T-helper 2 cell treated with Interferon-gamma antibody and Interleukin-4, amounts not matched to agents 5 μg/mL and 100 μg/mL, for 36 hours (primary cell): ENCODE measurements at regions not wholly inside any gene's neighbourhood (a gene's known extent, or its start where the extent isn't known, plus 50 kb on each side); places are given as distances from the start of the nearest gene placed in this dataset.

Experiments
- DNase-seq: peaks from one replicate; pipeline ENCODE4 v3.0.0; 2021; ENCODE audit warnings: low spot score
- H3K27ac Mint-ChIP-seq: one replicate; pipeline ENCODE4 v1.8.0; 2021; ENCODE audit warnings: mild to moderate bottlenecking, mixed read lengths
- H3K27me3 Mint-ChIP-seq: one replicate; pipeline ENCODE4 v1.8.0; 2021; ENCODE audit warnings: low read depth, mixed read lengths
- H3K36me3 Mint-ChIP-seq: one replicate; pipeline ENCODE4 v1.8.0; 2021; ENCODE audit warnings: low read depth, mixed read lengths
- H3K4me1 Mint-ChIP-seq: one replicate; pipeline ENCODE4 v1.8.0; 2021; ENCODE audit warnings: low read depth, mixed read lengths
- H3K4me3 Mint-ChIP-seq: one replicate; pipeline ENCODE4 v1.8.0; 2022; ENCODE audit warnings: mild to moderate bottlenecking, moderate library complexity, mixed read lengths
- H3K9me3 Mint-ChIP-seq: one replicate; pipeline ENCODE4 v1.8.0; 2021; ENCODE audit warnings: mixed read lengths

DNA sequence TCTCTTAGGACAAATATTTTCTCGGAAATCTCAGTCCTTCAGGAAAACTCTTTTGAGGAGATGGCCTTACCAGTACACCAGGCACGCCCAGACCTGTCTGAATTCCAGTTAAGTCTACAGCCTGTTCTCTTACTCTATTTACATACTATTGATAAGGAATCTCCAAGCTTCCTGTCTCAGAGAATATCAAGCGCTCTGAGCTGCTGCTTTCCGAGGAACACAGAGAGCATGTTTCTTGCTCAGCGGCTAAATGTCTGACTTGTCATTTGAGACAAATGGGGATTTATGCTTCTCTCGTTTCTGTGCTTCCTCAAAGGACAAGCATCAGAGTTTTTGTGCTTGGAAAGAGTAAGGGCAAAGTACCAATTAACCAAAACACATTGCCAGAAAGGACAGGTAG lies 112.4 kb upstream of the CCDC54 start:
- Mint-ChIP-seq H3K27me3 (peaks cover 8% of the 10 kb centered on the region), H3K36me3 (no peaks in the 10 kb centered on the region), H3K4me3 (no peak overlapping the region), H3K27ac (no peak overlapping the region), H3K9me3 (no peaks in the 10 kb centered on the region), H3K4me1 (peaks cover 11% of the 10 kb centered on the region)
- DNase-seq, result no peak

DNA sequence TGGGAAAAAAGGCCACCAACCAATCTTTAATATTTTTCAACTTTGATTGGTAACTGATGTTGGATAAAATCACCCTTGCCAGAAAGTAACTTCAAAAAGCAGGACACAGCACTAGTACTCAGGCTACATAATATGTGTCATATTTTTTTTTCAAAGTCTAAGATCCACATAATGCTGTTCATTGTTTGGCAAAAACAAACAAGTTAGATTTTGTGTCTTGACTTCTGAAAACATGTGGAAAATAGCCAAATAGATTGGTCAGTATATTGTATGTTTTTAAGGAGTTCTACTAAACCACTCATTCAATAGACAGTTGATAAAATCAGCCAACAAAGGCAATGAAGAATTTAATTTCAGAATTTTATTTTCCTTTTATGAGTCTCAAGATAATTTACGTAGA lies 111.7 kb upstream of the CCDC54 start:
- Mint-ChIP-seq H3K36me3 (no peaks in the 10 kb centered on the region), H3K27ac (no peak overlapping the region), H3K9me3 (no peaks in the 10 kb centered on the region), H3K27me3 (peaks cover 11% of the 10 kb centered on the region), H3K4me3 (no peak overlapping the region), H3K4me1 (peaks cover 11% of the 10 kb centered on the region)
- no peak for DNase-seq

DNA sequence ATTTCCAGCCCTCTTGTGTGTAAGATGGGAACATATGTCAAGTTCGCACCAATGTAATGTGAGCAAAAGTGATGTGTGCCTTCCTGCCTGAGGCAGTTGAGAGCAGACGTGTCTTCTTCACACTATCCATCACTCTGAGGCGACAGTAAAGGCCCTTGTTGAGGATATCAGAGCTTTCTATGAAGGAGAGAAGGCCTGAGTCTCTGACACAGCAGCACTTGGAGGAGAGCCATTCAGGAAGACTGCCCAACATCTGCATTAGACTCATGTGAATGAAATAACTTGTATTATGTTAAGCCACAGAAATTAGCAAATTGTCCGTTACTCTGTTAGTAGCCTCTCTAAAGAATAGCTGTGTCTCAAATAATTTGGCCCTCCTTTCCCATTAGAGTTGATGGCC lies 108.8 kb upstream of the CCDC54 start:
- Mint-ChIP-seq H3K36me3 (no peaks in the 10 kb centered on the region), H3K4me1 (peaks cover 7% of the 10 kb centered on the region), H3K27me3 (peaks cover 16% of the 10 kb centered on the region), H3K4me3 (no peak overlapping the region), H3K27ac (no peak overlapping the region), H3K9me3 (no peaks in the 10 kb centered on the region)
- no peak for DNase-seq

DNA sequence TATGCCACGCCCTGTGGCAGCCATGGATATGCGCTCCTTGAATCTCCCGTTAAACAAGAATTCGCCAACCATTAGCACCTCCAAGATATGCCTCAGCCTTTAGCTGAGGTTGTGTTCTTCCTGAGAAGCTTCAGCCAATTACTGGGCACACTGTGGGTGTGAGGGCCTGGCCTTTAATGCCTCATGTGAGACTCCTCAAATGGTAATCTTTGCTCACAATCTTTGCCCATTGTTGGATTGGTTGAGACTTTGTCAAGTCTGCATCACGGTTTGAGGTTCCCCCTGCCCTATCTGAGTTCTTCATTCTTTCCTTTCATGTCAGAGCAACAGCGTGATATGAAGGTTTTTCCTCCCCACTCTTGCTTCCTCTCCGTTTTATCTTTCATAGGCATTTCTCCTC lies 108.1 kb upstream of the CCDC54 start:
- Mint-ChIP-seq H3K36me3 (no peaks in the 10 kb centered on the region), H3K4me1 (peaks cover 4% of the 10 kb centered on the region), H3K9me3 (no peaks in the 10 kb centered on the region), H3K27ac (no peak overlapping the region), H3K4me3 (no peak overlapping the region), H3K27me3 (peaks cover 16% of the 10 kb centered on the region)
- DNase-seq, result no peak

DNA sequence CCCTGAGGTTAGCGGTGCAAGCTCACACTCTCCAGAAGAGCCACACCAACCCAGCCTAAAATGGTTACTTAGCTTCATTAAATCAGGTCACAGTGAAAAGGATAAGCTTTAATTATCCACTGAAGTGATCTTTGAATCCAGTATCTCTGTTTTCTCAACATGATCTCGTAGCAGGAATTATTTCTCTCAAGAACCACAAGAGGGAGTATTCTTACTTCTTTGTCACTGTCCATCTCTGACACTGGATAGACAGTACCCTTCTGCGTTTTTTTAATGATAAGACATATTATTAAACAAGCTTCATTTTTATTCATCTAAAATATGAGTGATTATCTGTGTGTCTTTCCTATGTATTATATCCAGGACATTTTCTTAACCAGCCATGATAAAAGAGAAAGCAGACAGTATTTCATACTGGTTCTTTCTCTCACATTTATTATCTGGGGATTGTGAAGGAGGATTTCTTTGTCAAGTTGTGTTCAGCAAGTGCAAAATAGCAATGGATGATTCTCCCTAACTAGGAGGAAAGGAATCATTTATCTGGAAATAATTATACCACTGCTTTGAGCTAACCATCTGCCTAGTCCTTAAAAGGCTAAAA lies 105.4 kb upstream of the CCDC54 start:
- DNase-seq, result no peak
- H3K36me3 Mint-ChIP-seq, result no peaks in the 10 kb centered on the region
- no peak overlapping the region for H3K27ac Mint-ChIP-seq
- H3K4me1 Mint-ChIP-seq, result peaks cover 4% of the 10 kb centered on the region
- no peak overlapping the region for H3K4me3 Mint-ChIP-seq
- H3K27me3 Mint-ChIP-seq, result peaks cover 22% of the 10 kb centered on the region
- no peaks in the 10 kb centered on the region for H3K9me3 Mint-ChIP-seq

DNA sequence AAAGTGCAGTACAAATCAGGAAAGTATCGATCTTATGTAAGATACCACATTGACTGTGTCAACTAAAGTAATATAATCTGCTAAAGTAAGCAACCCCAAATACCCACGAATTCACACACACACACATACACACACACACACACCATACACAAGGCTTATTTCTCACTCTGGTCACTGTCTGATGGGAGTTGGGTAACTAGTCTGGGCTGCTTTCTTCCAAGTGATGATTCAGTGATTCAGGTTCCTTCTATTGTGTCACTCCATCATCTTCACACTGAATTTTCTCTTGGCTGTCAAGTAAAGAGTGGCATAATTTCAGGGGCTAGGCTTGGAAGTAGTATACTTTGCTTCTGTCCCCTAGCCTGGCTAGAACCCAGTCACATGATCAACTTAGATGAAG lies 104.8 kb upstream of the CCDC54 start:
- no peaks in the 10 kb centered on the region for H3K36me3 Mint-ChIP-seq
- no peak overlapping the region for H3K4me3 Mint-ChIP-seq
- H3K27ac Mint-ChIP-seq, result no peak overlapping the region
- peaks cover 4% of the 10 kb centered on the region for H3K4me1 Mint-ChIP-seq
- H3K27me3 Mint-ChIP-seq, result peaks cover 20% of the 10 kb centered on the region
- no peaks in the 10 kb centered on the region for H3K9me3 Mint-ChIP-seq
- DNase-seq, result no peak

DNA sequence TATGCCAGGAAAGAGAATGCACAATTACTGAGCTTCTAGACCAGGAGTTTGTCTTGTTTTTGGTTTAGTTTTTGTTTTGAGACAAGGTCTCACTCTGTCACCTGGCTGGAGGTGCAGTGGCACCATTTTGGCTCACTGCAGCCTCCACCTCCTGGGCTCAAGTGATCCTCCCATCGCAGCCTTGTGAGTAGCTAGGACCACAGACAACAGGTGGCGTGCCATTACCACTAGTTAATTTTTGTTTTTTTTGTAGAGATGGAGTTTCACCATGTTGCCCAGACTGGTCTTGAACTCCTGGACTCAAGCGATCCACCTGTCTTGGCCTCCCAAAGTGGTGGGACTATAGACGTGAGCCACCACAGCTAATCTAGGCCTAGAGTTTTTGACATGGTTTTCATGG lies 104.4 kb upstream of the CCDC54 start:
- Mint-ChIP-seq H3K9me3 (no peaks in the 10 kb centered on the region), H3K4me1 (peaks cover 4% of the 10 kb centered on the region), H3K27ac (no peak overlapping the region), H3K4me3 (no peak overlapping the region), H3K36me3 (no peaks in the 10 kb centered on the region), H3K27me3 (peaks cover 20% of the 10 kb centered on the region)
- no peak for DNase-seq

DNA sequence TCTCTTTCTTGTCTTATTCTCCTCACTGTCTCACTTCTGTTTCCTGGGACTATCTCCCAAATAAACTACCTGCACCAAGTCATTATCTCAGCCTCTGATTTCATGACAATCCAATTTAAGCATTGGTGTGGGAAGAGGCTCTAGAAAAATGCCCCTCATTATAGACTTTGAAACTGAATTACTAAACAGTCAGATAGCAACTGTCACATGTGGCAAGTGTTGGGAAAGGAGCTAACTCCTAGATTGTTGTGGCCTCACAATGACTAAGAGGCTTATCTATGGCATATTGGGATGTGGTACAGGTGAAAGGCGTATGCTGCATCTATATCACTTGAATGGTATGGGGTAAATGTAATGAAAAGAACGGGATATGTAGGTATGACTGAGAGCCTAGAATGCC lies 103.5 kb upstream of the CCDC54 start:
- peaks cover 20% of the 10 kb centered on the region for H3K27me3 Mint-ChIP-seq
- H3K4me1 Mint-ChIP-seq, result peaks cover 4% of the 10 kb centered on the region
- no peak for DNase-seq
- no peak overlapping the region for H3K27ac Mint-ChIP-seq
- no peaks in the 10 kb centered on the region for H3K9me3 Mint-ChIP-seq
- no peak overlapping the region for H3K4me3 Mint-ChIP-seq
- H3K36me3 Mint-ChIP-seq, result no peaks in the 10 kb centered on the region

DNA sequence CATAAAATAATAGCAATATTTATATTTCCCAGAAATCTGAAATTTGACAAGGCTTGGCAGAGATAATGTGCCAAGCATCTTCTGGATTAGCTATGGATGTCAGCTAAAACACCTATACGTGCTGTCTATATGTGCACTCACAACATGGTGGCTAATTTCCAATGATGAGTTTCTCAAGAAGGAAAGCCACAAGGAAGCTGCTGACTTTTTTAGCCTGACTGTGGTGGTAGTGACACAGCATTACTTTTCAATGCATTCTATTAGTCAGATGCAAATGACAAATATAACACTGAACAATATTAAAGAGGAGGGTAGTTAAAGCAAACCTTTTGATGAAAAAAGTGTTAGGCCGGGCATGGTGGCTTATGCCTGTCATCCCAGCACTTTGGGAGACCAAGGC lies 101.7 kb upstream of the CCDC54 start:
- H3K4me3 Mint-ChIP-seq, result no peak overlapping the region
- H3K27me3 Mint-ChIP-seq, result peaks cover 24% of the 10 kb centered on the region
- H3K9me3 Mint-ChIP-seq, result no peaks in the 10 kb centered on the region

DNA sequence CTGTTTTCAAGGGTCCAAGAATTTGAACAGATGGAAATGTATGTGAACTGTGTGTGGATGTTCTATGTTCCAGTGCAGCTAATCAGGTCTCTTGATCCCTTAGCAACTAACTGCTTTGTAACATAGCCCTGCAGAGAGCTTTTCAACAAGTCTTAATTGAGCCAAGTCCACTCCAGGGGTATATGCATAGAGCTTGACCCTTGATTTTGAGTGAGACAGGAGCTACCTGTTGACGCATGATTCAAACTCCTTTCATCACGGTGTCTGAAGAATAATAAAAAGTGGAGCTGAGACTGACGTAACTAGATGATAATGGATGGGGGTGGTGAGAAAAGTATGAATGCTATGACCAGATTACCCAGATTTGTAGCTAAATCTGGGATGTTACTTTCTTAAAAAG lies 93.3 kb upstream of the CCDC54 start:
- no peak for DNase-seq
- Mint-ChIP-seq H3K27me3 (peaks cover 33% of the 10 kb centered on the region), H3K9me3 (no peaks in the 10 kb centered on the region), H3K4me3 (no peak overlapping the region), H3K36me3 (no peaks in the 10 kb centered on the region), H3K4me1 (no peaks in the 10 kb centered on the region), H3K27ac (no peak overlapping the region)

More for the DNA sequence above, 101.7 kb upstream of the CCDC54 start:
- Mint-ChIP-seq H3K27ac (no peak overlapping the region), H3K4me1 (no peaks in the 10 kb centered on the region), H3K36me3 (no peaks in the 10 kb centered on the region)
- DNase-seq, result no peak

DNA sequence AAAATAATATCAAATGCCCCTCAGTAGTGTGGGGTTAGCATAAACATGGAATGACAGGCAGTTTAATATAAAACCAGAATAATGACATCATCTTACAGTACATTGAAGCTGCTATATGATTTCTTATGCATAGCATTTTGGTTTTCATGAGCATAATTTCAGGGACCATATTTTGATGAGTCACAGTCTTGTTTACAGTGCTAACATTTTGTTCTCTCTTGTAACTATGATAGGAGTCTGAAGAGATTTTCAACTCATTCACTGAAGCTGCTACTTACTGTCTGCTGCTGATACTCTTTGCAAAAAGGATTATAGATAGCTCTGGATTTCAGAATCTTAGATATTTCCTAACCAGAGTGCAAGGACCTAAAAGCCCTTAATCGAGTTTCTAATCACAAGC lies 92.6 kb upstream of the CCDC54 start:
- H3K4me3 Mint-ChIP-seq, result no peak overlapping the region
- peaks cover 32% of the 10 kb centered on the region for H3K27me3 Mint-ChIP-seq
- H3K27ac Mint-ChIP-seq, result no peak overlapping the region
- no peaks in the 10 kb centered on the region for H3K4me1 Mint-ChIP-seq
- no peaks in the 10 kb centered on the region for H3K9me3 Mint-ChIP-seq
- no peaks in the 10 kb centered on the region for H3K36me3 Mint-ChIP-seq
- DNase-seq, result no peak

DNA sequence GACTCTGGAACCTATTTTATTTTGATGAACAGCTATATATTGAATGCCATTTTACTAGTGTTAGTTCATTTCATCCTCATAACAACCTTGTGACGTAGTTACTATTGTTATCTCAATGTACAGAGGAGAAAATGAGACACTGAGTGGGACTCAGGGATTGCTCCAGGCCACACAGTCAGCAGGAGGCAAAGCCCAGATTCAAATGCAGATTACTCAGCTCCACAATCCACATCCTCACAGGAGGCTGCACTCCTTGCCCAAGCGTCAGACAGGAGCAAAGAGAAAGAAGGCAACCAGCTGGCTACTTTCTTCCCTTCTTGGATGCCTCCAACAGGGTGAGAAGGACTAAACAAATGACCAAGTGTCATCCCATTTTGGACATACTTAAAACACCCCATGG lies 92.0 kb upstream of the CCDC54 start:
- Mint-ChIP-seq H3K36me3 (no peaks in the 10 kb centered on the region), H3K9me3 (no peaks in the 10 kb centered on the region), H3K4me3 (no peak overlapping the region), H3K27ac (no peak overlapping the region), H3K27me3 (peaks cover 33% of the 10 kb centered on the region), H3K4me1 (no peaks in the 10 kb centered on the region)
- DNase-seq, result no peak

DNA sequence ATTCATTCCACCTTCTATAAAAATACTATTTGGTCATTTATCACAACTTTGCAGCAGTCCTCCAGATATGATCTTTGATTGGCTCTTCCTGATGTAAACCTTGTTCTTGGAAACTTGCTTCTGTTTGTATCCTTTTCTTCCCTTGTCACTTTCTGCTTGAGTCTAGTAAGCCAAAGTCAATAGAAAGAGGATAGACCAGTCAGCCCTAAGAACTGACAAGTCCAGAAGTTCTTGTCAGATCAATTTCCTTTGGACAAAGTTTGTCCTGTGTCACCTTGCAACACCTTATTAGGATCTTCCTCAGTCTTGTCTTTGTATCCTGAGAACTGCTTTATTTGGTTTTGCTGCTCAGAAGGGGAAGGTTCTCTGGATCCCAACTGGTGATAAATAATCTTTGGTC lies 87.9 kb upstream of the CCDC54 start:
- H3K4me3 Mint-ChIP-seq, result no peak overlapping the region
- H3K9me3 Mint-ChIP-seq, result no peaks in the 10 kb centered on the region
- H3K36me3 Mint-ChIP-seq, result no peaks in the 10 kb centered on the region
- H3K27me3 Mint-ChIP-seq, result peaks cover 33% of the 10 kb centered on the region
- H3K27ac Mint-ChIP-seq, result no peak overlapping the region
- DNase-seq, result no peak
- no peaks in the 10 kb centered on the region for H3K4me1 Mint-ChIP-seq

DNA sequence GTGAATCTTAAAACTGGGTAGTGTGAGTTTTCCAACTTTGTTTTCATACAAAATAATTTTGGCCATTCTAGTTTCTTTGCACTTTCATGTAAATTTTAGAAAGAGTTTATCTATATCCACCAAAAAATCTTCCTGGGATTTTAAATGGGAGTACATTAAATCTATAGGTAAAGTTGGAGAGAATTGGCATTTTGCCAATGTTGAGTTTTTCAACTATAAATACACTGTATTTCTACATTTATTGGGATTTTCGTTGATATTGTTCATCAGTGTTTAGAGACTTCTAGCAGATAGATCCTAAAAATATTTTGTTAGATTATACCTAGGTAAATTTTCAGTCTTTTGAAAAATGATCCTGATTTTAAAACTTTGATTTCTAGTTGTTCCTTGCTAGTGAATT lies 83.1 kb upstream of the CCDC54 start:
- no peak overlapping the region for H3K27ac Mint-ChIP-seq
- H3K36me3 Mint-ChIP-seq, result no peaks in the 10 kb centered on the region
- no peaks in the 10 kb centered on the region for H3K4me1 Mint-ChIP-seq
- no peak overlapping the region for H3K4me3 Mint-ChIP-seq
- H3K27me3 Mint-ChIP-seq, result peaks cover 25% of the 10 kb centered on the region
- no peak for DNase-seq
- no peaks in the 10 kb centered on the region for H3K9me3 Mint-ChIP-seq

DNA sequence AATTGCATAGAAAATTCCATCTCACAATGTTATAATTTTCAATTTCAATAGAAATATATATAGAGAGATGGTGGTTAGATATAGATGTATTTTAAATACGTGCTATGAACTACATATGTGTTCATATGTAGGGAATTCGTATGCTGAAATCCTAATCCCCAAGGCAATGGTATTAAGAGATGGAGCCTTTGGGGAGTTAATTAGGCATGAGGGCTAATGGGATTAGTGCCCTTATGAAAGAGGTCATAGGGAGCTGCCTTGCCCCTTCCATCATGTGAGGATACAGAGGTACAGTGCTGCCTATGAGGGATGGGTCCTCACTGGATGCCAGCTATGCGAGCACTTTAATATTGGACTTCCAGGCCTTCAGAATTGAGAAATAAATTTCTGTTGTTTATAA lies 79.6 kb upstream of the CCDC54 start:
- no peak overlapping the region for H3K4me3 Mint-ChIP-seq
- no peak overlapping the region for H3K27ac Mint-ChIP-seq
- H3K9me3 Mint-ChIP-seq, result no peaks in the 10 kb centered on the region
- H3K27me3 Mint-ChIP-seq, result peaks cover 10% of the 10 kb centered on the region
- DNase-seq, result no peak
- no peaks in the 10 kb centered on the region for H3K4me1 Mint-ChIP-seq
- no peaks in the 10 kb centered on the region for H3K36me3 Mint-ChIP-seq
